D721Med (cell line): ENCODE measurements at regions not wholly inside any gene's neighbourhood (a gene's known extent, or its start where the extent isn't known, plus 50 kb on each side); places are given as distances from the start of the nearest gene placed in this dataset.

ENCODE experiments used
- DNase-seq: peaks from one replicate; pipeline ENCODE4 v3.0.0; 2011; ENCODE audit warnings: low spot score; ENCODE audit not compliant: insufficient read length
- FAIRE-seq: peaks from 2 replicates; lab custom pipeline; 2011; peaks lifted over from hg19 to GRCh38; lab: Jason Lieb, UNC
- TF ChIP-seq, protein P1 (sequence below): IDR thresholded peaks from 2 replicates; pipeline ENCODE4 v1.5.1; 2012; ENCODE audit warnings: mild to moderate bottlenecking, control low read depth; ENCODE audit not compliant: insufficient read depth; ENCODE audit errors: missing control alignments

DNA sequence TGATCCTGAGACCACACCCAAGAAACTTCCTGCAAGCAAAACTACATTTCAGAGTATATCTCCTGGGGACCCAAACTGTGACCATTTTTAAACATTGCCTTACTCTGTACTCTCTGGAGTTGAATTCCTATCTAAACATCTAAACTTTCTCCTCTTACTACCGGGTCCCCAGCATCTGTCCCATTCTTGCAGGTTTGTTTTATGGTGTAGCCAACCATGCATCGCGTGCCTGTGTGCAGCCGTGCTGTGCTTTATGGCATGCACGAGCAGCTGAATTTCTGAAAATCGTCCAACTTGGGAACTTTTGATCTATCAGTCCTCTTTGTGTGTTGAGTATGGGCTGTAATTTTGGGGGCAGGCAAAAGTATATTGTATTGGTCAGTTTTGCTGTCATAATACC lies 423.8 kb upstream of the DPP6 start:
- FAIRE-seq (no peak), DNase-seq (no peak)
- TF ChIP-seq, protein P1, sequence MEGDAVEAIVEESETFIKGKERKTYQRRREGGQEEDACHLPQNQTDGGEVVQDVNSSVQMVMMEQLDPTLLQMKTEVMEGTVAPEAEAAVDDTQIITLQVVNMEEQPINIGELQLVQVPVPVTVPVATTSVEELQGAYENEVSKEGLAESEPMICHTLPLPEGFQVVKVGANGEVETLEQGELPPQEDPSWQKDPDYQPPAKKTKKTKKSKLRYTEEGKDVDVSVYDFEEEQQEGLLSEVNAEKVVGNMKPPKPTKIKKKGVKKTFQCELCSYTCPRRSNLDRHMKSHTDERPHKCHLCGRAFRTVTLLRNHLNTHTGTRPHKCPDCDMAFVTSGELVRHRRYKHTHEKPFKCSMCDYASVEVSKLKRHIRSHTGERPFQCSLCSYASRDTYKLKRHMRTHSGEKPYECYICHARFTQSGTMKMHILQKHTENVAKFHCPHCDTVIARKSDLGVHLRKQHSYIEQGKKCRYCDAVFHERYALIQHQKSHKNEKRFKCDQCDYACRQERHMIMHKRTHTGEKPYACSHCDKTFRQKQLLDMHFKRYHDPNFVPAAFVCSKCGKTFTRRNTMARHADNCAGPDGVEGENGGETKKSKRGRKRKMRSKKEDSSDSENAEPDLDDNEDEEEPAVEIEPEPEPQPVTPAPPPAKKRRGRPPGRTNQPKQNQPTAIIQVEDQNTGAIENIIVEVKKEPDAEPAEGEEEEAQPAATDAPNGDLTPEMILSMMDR = no peak

DNA sequence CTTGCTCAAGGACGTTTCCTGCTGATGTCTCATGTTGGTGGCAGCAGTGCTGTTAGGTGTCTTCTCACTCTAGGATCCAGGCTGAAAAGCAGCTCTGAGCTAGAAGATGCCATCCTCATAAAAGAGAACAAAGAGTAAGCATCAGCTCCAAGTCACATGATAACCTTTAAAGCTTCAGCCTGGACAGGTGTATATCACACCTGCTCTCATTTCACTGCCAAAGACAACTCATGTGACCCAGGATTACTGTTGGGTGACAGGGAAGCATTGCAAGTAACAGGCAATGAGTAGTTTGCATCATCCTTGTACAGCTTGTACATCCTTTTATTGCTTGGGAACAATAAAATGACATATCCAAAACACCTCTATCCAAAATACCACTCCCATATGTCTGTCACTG lies 423.4 kb upstream of the DPP6 start:
- no peak for FAIRE-seq
- TF ChIP-seq, protein P1 = no peak
- DNase-seq = no peak

DNA sequence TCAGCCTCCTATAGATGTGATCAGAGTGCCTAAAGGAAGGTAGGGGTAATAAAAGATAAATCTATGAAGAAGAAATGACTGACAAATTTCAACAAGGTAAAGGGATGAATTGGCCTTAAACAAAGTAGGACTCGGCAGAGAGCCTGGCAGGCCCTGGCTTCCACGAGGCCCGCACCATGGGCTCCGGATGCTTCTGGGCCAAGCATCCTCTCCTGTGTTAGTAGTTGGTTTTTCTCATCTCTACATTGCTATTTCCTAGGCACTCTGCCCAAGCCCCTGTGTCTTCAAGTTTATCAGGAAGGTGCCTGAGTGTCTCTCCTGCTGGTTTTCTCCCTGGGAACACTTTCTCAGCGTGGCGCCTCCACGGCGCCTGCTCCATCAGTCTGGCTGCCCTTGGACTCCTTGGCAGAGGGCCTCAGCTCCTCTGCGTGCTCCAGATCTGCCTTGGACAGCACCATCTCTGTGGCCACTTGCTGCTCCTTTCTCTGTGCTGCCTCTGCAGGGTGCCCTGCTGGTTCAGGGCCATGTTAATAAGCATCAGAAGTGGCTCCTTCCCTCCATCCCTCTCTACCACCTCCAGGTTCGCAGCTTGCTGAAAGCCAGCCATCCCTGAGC lies 413.3 kb upstream of the DPP6 start:
- FAIRE-seq (no peak), DNase-seq (no peak)
- TF ChIP-seq, protein P1 = no peak

DNA sequence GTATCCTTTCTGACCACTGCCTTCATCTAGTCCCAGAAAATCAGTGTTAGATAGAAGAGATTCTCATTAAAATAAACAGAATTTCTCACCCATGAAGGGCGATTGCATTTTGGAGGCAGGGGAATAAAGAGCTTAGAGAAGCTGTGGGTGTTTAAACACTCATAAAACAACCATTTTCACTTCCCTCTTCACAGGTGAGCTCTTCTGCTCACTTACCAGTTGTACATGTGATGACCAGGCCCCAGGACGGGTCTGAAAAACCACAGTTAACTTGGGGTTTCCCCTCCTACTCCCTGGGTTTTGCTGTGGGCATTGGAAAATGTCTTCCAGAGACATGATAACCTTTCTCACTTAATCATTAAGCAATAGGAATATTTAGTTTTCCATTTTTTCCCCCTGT lies 411.6 kb upstream of the DPP6 start:
- no peak for DNase-seq
- TF ChIP-seq, protein P1 = no peak

DNA sequence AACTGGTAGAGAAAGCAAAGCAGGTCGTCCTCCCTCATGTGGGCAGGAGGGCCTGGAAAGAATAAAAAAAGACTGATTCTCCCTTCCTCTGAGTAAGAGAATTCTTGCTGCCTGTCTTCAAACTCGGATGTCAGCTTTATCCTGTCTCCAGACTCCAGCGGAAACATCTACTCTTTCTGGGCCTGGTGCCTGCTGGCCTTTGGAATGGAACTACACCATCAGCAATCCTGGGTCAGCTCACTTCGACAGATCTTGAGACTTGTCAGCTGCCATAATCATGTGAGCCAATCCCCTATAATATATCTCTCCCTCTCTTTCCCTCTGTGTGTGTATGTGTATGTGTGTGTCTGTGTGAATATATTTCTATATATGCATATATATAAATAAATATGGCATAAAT lies 411.0 kb upstream of the DPP6 start:
- no peak for FAIRE-seq
- no peak for DNase-seq
- TF ChIP-seq, protein P1 = no peak

More for the DNA sequence above, 411.6 kb upstream of the DPP6 start:
- no peak for FAIRE-seq

DNA sequence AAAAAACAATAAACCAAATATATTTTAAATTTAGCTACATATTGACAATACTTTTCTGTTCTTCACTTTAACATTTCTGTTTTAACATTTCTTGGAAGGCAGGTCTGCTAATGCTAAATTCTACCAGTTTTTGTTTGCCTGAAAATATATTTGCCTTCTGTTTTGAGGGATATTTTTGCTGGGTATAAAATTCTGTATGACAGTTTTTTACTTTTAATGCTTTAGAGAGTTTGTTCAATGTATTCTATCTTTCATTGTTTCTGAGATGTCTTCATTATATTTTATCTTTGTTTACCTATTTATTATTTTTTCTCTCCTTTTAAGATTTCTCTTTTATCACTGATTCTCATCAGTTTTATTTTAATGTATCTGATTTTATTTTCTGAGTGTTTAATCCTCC lies 409.2 kb upstream of the DPP6 start:
- DNase-seq = no peak
- TF ChIP-seq, protein P1 = no peak
- FAIRE-seq = no peak

DNA sequence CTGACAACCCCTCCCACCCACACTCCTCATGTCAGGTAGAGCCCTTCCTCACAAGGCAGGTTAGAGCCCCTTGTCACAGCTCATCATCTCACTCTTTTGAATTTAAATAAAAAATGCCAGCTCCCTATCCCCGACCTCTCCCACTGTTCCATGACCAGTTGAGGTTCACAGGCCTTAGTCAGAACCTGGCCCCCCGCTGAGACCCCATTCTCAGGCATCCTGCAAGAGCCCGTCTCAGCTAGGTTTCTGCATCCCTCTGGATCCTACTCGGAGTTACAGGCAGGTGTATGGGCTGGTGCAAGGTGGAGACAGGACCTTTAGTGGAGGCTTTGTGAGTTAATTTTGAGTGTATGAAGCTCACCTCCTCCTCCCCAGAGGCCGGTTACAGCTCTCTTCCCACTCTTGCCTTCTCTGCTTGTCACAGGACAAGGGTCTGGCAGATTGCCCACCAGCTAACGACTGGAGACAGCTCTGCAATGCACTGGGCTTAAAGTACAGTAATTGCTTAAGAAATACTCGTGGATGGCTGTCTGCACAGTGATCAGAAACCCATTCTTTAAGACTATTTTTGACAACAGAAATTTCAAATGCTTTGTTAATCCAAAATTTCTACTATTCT lies 394.9 kb upstream of the DPP6 start:
- TF ChIP-seq, protein P1 = no peak
- FAIRE-seq (no peak), DNase-seq (no peak)
